Mucosa of stomach (tissue), 1 donor: ENCODE measurements at regions not wholly inside any gene's neighbourhood (a gene's known extent, or its start where the extent isn't known, plus 50 kb on each side); places are given as distances from the start of the nearest gene placed in this dataset.

Experiments used
- H3K27me3 ChIP-seq: one replicate; pipeline ENCODE4 v1.7.0; 2013; ENCODE audit warnings: mild to moderate bottlenecking, low read length; ENCODE audit not compliant: control insufficient read depth, insufficient read depth
- H3K36me3 ChIP-seq: one replicate; pipeline ENCODE4 v1.7.0; 2013; ENCODE audit warnings: low read length; ENCODE audit not compliant: control insufficient read depth, insufficient read depth
- H3K4me1 ChIP-seq: one replicate; pipeline ENCODE4 v1.7.0; 2013; ENCODE audit warnings: mild to moderate bottlenecking, low read length; ENCODE audit not compliant: control insufficient read depth, insufficient read depth
- H3K4me3 ChIP-seq: one replicate; pipeline ENCODE4 v1.7.0; 2013; ENCODE audit warnings: low read length
- H3K9ac ChIP-seq: one replicate; pipeline ENCODE4 v1.7.0; 2013; ENCODE audit warnings: mild to moderate bottlenecking, low read length, moderate library complexity
- H3K9me3 ChIP-seq: one replicate; pipeline ENCODE4 v1.7.0; 2013; ENCODE audit warnings: mild to moderate bottlenecking, low read length, moderate library complexity; ENCODE audit not compliant: control insufficient read depth
- donor health status: Pancreatic carcinoma.

GRCh38 chr10:106312087-106312486 is 852.4 kb downstream of the SORCS1 start:
- Histone ChIP-seq H3K4me3 (no peak overlapping the region), H3K36me3 (no peaks in the 10 kb centered on the region), H3K9ac (no peak overlapping the region), H3K27me3 (no peaks in the 10 kb centered on the region), H3K4me1 (no peaks in the 10 kb centered on the region), H3K9me3 (no peaks in the 10 kb centered on the region)

DNA sequence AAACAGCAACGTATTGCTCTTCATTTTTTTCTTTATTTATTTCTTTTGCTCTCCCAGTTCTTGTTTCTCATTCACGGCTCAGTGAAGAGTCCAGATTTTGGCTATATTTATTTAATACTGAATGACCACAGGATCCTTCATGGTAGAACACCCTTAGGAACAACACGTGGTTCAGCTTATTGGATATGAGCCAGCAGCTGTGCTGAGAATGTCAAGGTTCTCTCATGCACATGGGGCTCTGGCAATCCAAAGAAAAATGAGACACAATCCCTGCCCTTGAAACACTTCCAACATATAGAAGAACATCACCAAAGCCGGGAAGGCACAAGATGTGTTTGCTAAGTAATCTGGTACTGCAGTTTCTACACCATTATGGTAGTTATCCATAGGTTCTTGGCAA is 852.9 kb downstream of the SORCS1 start:
- H3K4me1 ChIP-seq: no peaks in the 10 kb centered on the region
- H3K27me3 ChIP-seq: no peaks in the 10 kb centered on the region
- H3K9ac ChIP-seq: no peak overlapping the region
- H3K9me3 ChIP-seq: no peaks in the 10 kb centered on the region
- H3K36me3 ChIP-seq: no peaks in the 10 kb centered on the region
- no peak overlapping the region for H3K4me3 ChIP-seq

DNA sequence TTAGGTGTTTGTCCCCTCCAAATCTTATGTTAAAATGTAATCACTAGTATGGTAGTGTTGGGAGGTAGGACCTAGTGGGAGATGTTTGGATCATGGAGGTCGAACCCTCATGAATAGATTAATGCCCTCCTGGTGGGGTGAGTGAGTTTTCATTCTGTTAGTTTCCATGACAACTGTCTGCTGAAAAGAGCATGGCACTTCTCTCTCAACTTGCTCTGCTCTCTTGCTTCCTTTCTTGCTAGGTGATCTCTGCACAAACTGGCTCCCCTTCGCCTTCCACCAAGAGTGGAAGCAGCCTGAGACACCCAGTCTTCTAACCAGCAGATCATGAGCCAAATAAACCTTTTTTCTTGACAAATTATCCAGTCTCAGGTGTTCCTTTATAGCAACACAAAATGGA is 853.9 kb downstream of the SORCS1 start:
- Histone ChIP-seq H3K4me3 (no peak overlapping the region), H3K4me1 (no peaks in the 10 kb centered on the region), H3K9me3 (no peaks in the 10 kb centered on the region), H3K9ac (no peak overlapping the region), H3K27me3 (no peaks in the 10 kb centered on the region), H3K36me3 (no peaks in the 10 kb centered on the region)

- H3K9me3 ChIP-seq: no peaks in the 10 kb centered on the region
Observed at GRCh38 chr10:106309376-106309775, 855.1 kb downstream of the SORCS1 start.

DNA sequence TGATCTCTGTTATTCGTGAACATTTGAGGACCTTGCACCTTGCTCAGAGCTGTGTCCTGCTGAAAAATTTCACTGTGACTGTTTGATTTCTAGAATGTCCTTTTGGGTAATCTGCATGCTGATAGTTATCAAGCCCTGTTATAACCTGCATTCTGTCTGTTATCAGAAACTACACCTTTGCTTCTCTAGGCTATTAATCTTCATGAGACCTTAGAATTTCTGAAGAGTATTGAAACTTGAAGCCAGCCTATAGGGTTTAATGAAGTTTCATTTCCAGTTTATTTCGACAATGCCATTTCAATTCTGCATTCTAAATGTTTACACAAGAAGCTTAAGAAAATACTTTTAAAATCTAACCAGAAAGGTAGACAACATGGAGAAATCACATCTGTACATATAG is 856.2 kb downstream of the SORCS1 start:
- H3K9me3 ChIP-seq: no peaks in the 10 kb centered on the region
- H3K9ac ChIP-seq: no peak overlapping the region
- H3K36me3 ChIP-seq: no peaks in the 10 kb centered on the region
- no peaks in the 10 kb centered on the region for H3K4me1 ChIP-seq
- no peak overlapping the region for H3K4me3 ChIP-seq
- H3K27me3 ChIP-seq: no peaks in the 10 kb centered on the region

More at GRCh38 chr10:106309376-106309775, 855.1 kb downstream of the SORCS1 start:
- no peaks in the 10 kb centered on the region for H3K36me3 ChIP-seq
- H3K9ac ChIP-seq: no peak overlapping the region
- no peaks in the 10 kb centered on the region for H3K4me1 ChIP-seq
- H3K27me3 ChIP-seq: no peaks in the 10 kb centered on the region
- no peak overlapping the region for H3K4me3 ChIP-seq

DNA sequence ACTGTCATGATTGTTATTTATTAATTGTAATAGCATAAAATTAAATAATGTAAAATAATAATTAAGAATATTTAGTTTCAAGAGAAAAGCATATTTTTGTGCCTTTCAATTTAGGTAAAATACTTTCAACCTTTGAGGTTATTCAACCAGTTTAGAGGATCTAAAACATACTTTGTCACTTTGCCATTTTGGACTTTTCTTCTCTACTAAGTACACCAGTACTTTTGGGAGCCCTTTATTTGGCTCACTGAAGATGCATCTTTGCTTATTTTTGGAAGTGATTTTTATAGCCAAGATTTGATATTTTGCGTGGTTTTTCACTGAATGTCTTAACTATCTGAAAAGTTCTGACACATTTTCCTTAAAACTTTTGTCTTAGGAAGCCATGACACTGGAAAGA is 860.5 kb downstream of the SORCS1 start:
- no peaks in the 10 kb centered on the region for H3K27me3 ChIP-seq
- H3K9me3 ChIP-seq: no peaks in the 10 kb centered on the region
- no peak overlapping the region for H3K4me3 ChIP-seq

DNA sequence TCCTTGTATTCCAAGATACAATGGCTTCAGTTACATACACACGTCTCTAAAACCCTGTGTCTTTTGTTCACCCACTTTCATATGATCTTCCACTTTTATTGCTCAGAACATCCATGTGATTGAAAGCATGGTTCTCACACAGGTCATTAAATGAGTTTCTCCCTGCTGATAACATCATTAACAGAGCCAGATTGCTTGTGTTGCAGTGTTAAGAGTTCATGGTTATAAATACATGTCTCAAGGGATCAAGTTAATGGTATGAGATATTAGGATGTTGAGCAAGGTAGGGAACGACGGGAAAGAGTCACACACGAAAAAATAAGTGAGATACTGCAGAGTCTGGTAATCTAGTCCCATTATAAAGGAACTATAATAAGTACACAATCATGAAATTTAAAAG is 861.5 kb downstream of the SORCS1 start:
- H3K9me3 ChIP-seq: no peaks in the 10 kb centered on the region
- H3K27me3 ChIP-seq: no peaks in the 10 kb centered on the region
- H3K9ac ChIP-seq: no peak overlapping the region
- no peaks in the 10 kb centered on the region for H3K36me3 ChIP-seq
- H3K4me1 ChIP-seq: no peaks in the 10 kb centered on the region
- no peak overlapping the region for H3K4me3 ChIP-seq

More for the DNA sequence above, 860.5 kb downstream of the SORCS1 start:
- no peaks in the 10 kb centered on the region for H3K36me3 ChIP-seq
- H3K4me1 ChIP-seq: no peaks in the 10 kb centered on the region
- H3K9ac ChIP-seq: no peak overlapping the region

- no peaks in the 10 kb centered on the region for H3K4me1 ChIP-seq
- no peaks in the 10 kb centered on the region for H3K36me3 ChIP-seq
- no peak overlapping the region for H3K9ac ChIP-seq
- no peak overlapping the region for H3K4me3 ChIP-seq
- H3K27me3 ChIP-seq: no peaks in the 10 kb centered on the region
- H3K9me3 ChIP-seq: no peaks in the 10 kb centered on the region
Observed at GRCh38 chr10:106301146-106301545, 863.4 kb downstream of the SORCS1 start.

DNA sequence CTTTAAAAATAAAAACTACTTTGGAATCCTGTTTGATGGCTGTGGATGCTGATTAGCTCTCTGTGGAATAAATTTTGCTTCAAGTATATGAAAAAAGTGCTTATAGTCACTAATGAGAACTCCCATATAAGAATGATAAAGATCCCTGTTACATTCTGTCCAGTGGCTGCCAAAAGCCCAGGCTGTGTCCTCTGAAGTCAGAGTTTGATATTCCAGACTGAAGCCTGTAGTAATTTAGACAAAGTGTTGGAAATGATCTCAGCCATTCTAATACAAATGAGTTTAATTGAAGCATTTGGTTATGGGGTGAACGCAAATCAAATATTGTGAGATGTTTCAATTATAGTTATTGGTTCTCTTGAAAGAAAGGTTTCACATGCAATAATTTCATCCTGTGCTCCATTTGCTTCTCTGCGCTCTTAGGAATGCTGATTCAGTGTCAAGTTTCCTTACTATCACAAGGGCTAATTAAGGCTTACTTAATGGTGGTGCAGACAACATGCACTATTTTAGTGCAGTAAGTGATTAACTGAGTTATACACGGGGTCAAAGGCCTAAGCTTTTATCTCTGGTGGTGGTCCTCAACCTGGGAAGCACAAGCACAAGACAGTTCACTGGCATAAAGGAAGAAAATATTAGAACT is 867.6 kb downstream of the SORCS1 start:
- Histone ChIP-seq H3K9ac (no peak overlapping the region), H3K36me3 (no peaks in the 10 kb centered on the region), H3K4me3 (no peak overlapping the region), H3K9me3 (no peaks in the 10 kb centered on the region), H3K27me3 (no peaks in the 10 kb centered on the region), H3K4me1 (no peaks in the 10 kb centered on the region)

- no peaks in the 10 kb centered on the region for H3K27me3 ChIP-seq
- no peak overlapping the region for H3K9ac ChIP-seq
- H3K4me3 ChIP-seq: no peak overlapping the region
- no peaks in the 10 kb centered on the region for H3K9me3 ChIP-seq
- no peaks in the 10 kb centered on the region for H3K4me1 ChIP-seq
- H3K36me3 ChIP-seq: no peaks in the 10 kb centered on the region
Observed at GRCh38 chr10:106284802-106285587, 879.5 kb downstream of the SORCS1 start.

GRCh38 chr10:106280896-106281460 is 883.5 kb downstream of the SORCS1 start:
- H3K4me3 ChIP-seq: no peak overlapping the region
- no peaks in the 10 kb centered on the region for H3K36me3 ChIP-seq
- H3K9ac ChIP-seq: no peak overlapping the region
- no peaks in the 10 kb centered on the region for H3K4me1 ChIP-seq
- H3K9me3 ChIP-seq: no peaks in the 10 kb centered on the region
- H3K27me3 ChIP-seq: no peaks in the 10 kb centered on the region

DNA sequence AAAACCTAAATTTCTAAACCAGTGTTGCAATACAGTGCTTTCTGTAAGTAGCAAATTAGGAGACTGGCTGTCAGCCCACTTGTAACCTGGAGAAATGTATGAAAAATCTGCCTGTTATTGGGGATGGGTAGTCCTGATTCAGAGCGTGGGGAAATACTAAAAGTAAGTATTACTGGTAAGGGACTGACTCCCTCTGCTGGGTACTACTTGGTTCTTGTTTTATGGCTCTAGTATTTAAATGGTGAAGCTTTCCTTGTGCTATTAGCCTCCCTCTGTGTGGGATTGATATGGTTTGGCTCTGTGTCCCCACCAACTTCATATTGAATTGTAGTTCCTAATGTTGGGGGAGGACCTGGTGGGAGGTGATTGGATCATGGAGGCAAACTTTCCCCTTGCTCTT is 886.1 kb downstream of the SORCS1 start:
- H3K36me3 ChIP-seq: no peaks in the 10 kb centered on the region
- no peaks in the 10 kb centered on the region for H3K27me3 ChIP-seq
- H3K4me3 ChIP-seq: no peak overlapping the region
- no peak overlapping the region for H3K9ac ChIP-seq
- no peaks in the 10 kb centered on the region for H3K9me3 ChIP-seq
- no peaks in the 10 kb centered on the region for H3K4me1 ChIP-seq
